ENCODE measurements at regions not wholly inside any gene's neighbourhood (a gene's known extent, or its start where the extent isn't known, plus 50 kb on each side); places are given as distances from the start of the nearest gene placed in this dataset.

DNA sequence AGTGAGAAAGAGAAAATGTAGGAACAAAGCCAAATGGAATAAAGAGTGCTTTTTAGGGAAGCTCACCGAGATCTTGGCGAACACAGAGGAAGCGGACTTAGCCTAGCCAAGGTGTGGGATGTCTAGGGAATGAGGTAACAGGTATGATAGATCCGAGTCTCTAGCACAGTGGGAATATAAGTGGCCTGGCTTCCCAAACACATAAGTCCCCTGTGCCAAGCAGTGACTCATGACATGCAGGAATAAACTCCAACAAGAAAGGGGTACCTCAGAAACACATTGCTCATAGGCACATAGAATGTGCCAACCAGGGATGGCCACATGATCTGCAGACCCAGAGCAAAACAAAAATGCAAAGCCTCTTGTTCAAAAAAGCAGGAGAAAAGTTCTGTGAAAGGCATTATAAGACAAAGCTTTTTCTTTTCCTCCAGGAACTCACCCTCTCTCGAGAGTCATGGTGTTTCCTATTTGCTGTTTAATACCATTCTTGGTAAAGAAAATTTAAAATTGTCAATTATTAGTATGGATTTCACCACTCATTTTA is 542.5 kb downstream of the GATA3 start:
- DNase-seq (ENCODE audit: low read depth), result no peak

- peak; percentile 8 for DNase-seq (ENCODE audit: low read depth)
Measured at GRCh38 chr10:8600192-8600591, 545.7 kb downstream of the GATA3 start.

GRCh38 chr10:8602821-8603220 is 548.3 kb downstream of the GATA3 start:
- DNase-seq (ENCODE audit: low read depth), result no peak

DNA sequence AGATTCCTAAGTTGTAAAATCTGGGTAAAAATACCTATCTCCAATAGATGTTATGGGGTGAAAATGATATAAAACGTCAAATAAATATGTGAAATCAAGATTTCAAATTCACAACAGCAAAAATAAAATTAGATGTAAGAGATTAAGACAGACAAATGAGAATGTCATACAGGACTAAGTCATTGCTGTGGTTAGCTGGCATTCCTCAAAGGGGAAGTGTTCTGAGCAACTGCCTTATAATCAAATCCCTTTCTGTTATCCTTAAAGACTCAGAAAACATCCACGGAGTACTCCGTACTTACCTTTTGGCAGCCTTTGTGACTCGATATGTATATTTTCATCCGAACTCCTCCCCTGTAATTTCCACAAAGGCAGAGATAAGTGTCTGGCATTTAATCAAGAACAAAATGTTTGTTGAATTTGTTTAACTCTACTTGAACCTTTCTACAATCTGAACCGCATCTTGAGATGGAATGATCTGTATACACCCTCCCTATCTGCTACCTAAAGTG is 559.6 kb downstream of the GATA3 start:
- no peak for DNase-seq (ENCODE audit: low read depth)

DNA sequence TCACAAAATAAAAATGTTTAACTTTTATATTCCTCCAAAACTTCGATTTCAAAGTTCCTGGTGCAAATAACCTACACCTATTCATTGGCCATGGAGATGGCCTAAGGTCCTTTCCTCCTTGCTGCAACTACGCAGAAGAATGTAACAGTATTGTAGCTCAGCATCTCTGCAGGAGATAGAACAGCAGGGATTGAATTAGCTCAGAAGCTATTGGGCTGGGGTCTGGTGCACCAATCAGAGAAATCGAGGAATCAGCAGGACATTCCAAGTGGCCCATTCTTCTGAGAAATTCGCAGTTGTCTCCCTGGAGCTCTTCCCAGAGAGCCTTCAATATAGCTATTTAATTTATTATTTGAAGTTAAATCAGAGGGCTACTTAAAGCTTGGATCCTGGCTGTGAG is 560.6 kb downstream of the GATA3 start:
- no peak for DNase-seq (ENCODE audit: low read depth)

DNA sequence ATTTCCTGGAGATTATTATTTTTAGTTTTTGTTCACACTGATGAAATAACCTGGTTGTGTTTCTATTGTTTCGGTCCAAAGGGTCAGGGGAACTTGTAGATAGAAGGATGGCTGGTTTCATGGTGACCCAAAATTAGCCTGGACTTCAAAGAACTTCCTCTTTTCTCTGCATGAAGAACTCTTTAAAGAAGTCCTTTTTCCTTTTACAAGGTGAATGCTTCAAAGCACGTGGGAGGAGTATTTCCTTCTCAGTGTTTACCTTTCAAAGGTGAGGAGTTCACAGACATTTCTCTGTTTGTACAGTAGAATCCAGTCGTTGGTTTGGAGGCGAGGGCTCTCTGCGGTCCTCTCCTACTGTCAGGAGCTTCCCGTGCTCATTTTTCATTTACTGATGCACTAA is 561.7 kb downstream of the GATA3 start:
- no peak for DNase-seq (ENCODE audit: low read depth)

GRCh38 chr10:8617792-8618191 is 563.3 kb downstream of the GATA3 start:
- no peak for DNase-seq (ENCODE audit: low read depth)

- no peak for DNase-seq (ENCODE audit: low read depth)
Measured at GRCh38 chr10:8618834-8619233, 564.3 kb downstream of the GATA3 start.

DNA sequence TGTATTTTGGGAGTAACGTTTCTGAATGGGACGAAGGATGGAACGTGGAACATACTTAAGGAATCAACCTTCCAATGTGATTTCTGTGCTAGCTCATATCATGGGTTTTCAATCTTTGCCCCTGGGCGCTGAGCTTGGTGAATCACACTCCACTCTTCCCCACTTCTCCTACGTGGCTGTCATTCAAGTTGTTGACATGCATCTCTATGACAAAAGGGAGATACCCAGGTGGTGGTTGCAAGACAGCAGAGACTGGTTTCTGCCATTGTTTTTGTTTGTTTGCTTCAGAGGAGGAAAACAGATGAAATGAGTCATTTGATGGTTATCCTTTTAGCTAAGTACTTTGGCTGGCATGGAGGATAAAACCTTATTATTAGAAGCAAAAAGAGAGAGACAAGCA is 573.9 kb downstream of the GATA3 start:
- peak; percentile 43 for DNase-seq (ENCODE audit: low read depth)

DNA sequence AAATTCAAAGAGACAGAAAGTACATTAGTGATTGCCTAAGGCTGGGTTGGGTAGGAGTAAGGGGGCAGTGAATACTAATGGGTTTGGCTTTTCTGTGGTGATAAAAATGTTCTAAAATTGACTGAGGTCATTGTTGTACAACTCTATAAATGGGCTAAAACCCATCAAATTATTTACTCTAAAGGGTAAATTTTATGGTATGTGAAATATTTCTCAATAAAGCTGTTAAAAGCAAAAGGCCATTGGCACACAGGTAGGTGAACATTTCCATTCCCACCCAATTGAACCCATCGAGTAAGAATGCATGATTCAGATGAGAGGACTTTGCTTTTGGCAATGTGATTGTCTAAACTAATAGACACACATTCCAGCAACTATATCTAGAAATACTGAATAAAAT is 579.4 kb downstream of the GATA3 start:
- no peak for DNase-seq (ENCODE audit: low read depth)

DNA sequence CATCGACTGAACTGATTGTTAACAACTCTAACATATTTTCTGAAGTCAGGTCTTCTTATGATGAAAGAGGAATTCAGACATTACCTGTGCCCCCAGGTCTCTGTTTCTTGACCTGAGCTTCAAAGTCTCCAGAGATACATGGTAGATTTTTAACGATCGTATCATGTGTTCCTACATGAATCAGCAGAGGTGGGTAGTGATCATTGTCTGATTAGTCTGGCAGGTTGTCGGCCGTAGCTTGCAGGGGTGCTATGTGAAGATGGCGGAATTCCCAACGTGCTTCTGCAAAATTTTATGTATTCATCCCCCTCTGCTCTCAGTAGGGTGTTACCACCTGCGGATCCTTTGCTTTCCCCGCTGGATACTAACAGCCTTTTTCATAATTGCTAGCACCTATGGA is 581.9 kb downstream of the GATA3 start:
- no peak for DNase-seq (ENCODE audit: low read depth)

DNA sequence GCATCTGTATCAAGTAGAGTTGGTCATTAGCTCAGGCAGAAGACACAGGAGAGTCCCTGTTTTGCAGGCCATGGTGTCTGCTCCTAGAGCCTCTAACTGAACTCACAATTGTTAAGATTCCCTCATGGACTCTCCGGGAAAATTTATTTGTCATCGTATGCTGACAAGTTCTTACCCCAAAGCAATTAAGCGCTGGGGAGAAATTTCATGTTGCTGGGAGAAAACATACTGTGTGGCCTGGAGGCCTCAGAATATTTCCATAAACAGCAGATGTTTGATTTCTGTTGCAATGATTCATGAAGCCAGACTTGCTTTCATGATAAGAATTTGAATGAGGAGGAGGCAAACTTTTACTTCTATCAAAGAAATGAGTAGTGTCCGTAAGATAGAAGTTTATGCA is 583.2 kb downstream of the GATA3 start:
- peak; percentile 5 for DNase-seq (ENCODE audit: low read depth)

- no peak for DNase-seq (ENCODE audit: low read depth)
Measured at GRCh38 chr10:8638088-8638672, 583.7 kb downstream of the GATA3 start.

GRCh38 chr10:8639486-8640185 is 585.1 kb downstream of the GATA3 start:
- no peak for DNase-seq (ENCODE audit: low read depth)

- DNase-seq (ENCODE audit: low read depth), result no peak
Measured at GRCh38 chr10:8640301-8640700, 585.8 kb downstream of the GATA3 start.

DNA sequence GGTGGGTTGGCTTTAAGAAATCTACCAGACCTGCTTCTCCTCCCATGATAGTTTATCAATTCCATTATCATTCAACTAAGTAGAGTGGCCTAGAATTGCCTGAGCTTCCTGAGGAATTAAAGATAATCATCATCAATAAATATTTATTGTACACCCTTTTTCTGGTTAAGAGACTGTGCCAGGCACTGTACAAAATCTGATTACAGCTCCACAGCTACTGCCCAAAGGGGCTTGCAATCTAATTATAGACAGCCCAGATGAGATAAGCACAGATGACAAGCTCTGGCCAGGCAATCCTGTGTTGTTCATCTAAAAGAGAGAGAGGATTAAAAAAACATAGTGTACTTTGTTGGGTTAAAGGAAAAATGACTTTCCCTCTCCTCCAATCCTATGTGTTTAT is 586.4 kb downstream of the GATA3 start:
- no peak for DNase-seq (ENCODE audit: low read depth)

DNA sequence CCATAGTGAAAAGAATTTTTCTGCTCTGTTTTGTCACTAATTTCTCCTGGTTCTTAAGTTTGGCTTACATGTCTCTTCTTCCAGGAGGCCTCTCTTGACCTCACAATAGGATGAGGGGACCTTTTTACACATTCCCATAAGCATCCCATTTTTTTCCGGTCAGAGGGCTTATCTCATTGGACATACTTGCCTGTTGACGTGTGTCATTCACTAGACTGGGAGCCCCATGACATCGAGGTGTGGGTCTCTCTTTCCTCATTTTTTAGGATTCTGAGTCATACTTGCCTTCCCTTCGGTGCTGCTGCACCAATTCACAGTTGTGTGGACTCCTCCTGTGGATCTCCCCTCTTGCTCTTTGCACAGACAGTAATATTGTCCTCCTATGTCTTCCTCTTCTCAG is 601.8 kb downstream of the GATA3 start:
- no peak for DNase-seq (ENCODE audit: low read depth)

GRCh38 chr10:8659982-8660381 is 605.5 kb downstream of the GATA3 start:
- no peak for DNase-seq (ENCODE audit: low read depth)

DNA sequence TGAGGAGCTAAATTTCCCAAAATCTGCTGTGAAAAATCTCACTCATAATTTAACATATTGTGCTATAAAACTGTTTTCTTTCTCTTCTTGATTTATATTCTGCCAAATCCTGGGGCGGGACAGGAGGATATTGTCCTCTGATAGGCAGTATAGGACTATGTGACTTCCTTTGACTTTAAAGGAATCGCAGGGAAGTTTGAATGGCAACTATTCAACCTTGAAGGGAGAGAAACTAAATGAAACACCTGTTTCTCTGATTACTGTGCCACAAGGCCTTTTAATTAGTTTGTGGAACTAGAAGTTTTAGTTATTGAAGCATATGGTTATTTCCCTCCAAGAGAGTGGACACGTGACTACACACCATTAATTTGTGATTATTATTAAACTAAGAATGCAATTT is 607.4 kb downstream of the GATA3 start:
- DNase-seq (ENCODE audit: low read depth), result no peak

DNA sequence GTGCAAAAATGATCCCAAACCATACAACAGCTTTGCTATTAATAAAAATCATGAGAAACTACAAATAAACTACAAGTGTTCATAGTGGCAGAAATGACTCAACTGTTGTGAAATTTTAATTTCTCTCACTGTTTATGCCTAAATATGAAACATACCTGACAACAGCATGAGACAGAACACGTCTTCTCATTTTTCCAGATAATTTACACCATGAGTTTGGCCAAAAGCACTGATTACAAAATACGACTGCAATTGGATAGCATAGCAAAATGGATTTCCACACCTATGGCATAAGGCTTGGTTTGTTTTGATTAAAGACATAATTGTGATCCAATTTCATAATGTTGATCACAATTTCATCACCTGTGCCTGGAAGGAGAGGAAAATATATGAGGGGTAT is 608.6 kb downstream of the GATA3 start:
- DNase-seq (ENCODE audit: low read depth), result no peak

- no peak for DNase-seq (ENCODE audit: low read depth)
Measured at GRCh38 chr10:8665322-8665721, 610.8 kb downstream of the GATA3 start.

GRCh38 chr10:8670461-8670860 is 616.0 kb downstream of the GATA3 start:
- DNase-seq (ENCODE audit: low read depth), result no peak

GRCh38 chr10:8674230-8674629 is 619.7 kb downstream of the GATA3 start:
- no peak for DNase-seq (ENCODE audit: low read depth)

DNA sequence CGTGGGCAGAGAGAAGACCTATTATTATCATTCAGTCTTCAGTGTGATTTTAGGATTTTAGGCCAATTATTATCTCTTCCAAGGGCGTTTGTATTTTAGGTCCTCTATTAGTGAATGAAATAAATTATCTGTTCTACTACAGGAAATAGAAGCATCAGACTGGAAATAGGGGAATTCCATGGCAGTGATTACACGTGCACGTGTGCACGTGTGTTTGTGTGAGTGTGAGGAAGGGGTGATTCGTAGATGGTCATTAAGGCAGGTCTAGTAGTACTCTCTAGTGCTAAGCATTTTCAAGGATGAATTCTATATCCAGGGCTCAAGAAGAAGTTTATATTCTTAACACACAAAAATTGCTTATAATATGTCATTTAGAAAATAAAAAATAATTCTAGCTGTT is 623.2 kb downstream of the GATA3 start:
- no peak for DNase-seq (ENCODE audit: low read depth)

Measured in RPMI7951 (cell line).